GM03348 (cell line): ENCODE measurements at regions not wholly inside any gene's neighbourhood (a gene's known extent, or its start where the extent isn't known, plus 50 kb on each side); places are given as distances from the start of the nearest gene placed in this dataset.
"Not testable (repeated sequence)": the region's sequence is repeated elsewhere in the genome, so short reads cannot be mapped to it uniquely, and the experiment has no call there.

Experiments used
- DNase-seq: peaks from one replicate; pipeline ENCODE4 v3.0.0; 2012; ENCODE audit warnings: low spot score

GRCh38 chr6:57860481-57861315 lies 543.3 kb downstream of the PRIM2 start:
- not testable (repeated sequence) for DNase-seq

GRCh38 chr6:57870083-57870482 lies 552.7 kb downstream of the PRIM2 start:
- DNase-seq = not testable (repeated sequence)

- DNase-seq = not testable (repeated sequence)
These were observed 556.0 kb downstream of the PRIM2 start for GRCh38 chr6:57873424-57873823.

DNA sequence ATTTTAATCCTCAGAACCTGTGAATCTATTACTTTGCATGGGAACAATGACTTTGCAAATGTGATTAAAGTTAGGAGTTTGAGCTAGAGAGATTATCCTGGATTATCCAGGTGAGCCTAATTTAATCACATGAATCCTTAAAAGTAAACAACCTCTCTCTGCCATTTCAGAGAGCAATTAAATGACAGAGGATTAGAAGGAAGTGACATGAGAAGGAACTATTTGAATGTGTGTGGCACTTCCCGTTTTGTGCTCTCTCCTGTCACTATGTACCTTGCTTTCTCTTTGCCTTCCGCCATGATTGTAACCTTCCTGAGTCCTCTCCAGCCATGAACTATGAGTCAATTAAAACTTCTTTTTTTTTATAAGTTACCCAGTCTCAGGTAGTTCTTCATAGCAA lies 559.2 kb downstream of the PRIM2 start:
- not testable (repeated sequence) for DNase-seq

DNA sequence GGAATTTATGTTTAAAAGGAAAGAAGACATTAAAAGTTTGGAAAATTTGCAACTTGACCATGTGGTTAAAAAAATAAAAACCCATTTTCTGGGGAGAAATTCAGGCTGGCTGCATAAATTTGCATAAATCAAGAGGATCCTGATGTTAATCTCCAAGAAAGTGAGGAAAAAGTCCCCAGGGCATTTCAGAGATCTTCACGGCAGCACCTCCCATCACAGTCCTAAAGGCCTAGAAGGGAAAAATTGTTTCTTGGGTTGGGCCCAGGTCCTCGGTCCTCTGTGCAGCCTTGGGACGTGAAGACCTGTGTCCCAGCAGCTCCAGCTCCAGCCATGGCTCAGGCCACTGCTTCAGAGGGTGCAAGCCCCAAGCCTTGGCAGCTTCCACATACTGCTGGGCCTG lies 560.3 kb downstream of the PRIM2 start:
- not testable (repeated sequence) for DNase-seq

DNA sequence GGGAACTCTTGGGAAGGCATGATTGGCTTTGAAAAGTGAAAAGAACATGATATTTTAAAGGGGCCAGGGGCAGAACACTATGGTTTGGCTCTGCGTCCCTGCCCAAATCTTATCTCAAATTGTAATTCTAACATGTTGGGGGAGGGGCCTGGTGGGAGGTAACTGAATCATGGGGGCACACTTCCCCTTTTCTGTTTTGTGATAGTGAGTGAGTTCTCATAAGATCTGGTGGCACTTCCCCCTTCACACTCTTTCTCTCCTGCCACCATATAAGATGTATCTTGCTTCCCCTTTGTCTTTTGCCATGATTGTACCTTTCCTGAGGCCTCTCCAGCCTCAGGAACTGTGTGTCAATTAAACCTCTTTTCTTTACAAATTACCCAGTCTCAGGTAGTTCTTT lies 561.4 kb downstream of the PRIM2 start:
- not testable (repeated sequence) for DNase-seq

- not testable (repeated sequence) for DNase-seq
These were observed 581.4 kb downstream of the PRIM2 start for GRCh38 chr6:57898850-57899249.

- DNase-seq = not testable (repeated sequence)
These were observed 583.4 kb downstream of the PRIM2 start for GRCh38 chr6:57900687-57901399.

DNA sequence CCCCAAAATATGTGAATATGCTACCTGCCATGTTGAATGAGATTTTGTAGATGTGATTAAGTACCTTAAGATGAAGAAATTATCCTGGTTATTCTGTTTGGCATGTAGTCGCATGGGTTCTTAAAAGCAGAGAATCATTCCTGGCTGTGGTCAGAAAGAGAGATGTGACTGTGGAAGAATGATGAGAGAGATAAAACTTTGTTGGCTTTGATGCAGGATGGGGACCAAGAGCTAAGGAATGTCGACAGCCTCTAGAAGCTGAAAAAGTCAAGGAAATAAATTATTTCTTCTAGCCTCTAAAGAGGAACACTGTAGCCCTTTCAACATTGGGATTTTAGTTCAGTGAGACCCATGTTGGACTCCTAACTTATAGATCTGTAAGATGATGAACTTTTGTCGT lies 584.0 kb downstream of the PRIM2 start:
- DNase-seq = not testable (repeated sequence)

GRCh38 chr6:57904356-57904755 lies 586.9 kb downstream of the PRIM2 start:
- not testable (repeated sequence) for DNase-seq

DNA sequence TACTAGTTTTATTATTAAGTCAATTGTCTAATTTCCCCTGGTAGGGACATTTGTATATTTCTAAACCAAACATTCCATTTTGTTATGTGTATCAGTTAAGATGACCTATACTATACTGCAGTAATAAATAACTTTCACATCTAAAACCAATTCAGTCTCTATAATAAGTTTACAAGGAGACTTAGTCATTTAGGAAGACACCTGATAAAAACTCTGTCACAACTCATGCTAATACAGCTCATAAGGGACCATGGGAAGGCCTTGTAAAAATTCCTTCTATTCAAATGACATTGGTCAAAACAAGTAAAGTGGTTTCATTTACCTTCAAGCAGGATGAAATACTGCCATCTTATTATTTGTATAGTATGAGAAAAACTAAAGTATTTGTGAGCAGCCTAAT lies 597.9 kb downstream of the PRIM2 start:
- DNase-seq = not testable (repeated sequence)

GRCh38 chr6:57942966-57943365 lies 625.5 kb downstream of the PRIM2 start:
- DNase-seq = not testable (repeated sequence)

DNA sequence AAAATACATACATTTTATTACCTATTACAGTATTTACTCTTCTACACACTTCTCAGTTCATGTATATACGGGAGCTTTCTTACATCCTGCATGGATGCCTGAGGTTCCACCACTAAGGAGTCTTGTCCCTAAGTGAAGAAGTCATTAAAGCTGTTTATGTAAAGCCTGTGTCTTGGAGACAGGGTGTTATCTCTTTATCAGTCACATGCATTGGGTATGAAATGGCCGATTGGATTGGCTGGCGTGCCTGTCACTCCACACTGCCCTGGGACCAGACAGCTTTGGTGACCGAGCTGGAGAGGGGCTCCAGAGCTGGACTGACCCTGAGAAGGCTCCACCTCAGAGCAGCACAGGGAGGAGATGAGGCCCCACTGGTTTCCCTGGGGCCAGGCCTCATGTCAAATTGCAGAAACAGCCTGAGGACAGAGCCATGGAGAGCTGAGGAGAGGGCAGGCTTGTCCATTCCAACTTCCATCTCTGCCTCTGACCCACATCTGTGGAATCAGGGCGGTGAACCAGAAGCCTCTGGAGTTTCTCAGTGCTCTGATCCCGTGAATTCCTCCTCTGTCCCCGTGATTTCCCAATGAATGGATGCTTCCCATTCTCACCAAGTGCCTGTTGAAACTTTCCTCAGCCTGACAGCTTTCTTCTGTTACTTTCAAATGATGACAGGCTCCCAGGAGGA lies 628.8 kb downstream of the PRIM2 start:
- DNase-seq = not testable (repeated sequence)

DNA sequence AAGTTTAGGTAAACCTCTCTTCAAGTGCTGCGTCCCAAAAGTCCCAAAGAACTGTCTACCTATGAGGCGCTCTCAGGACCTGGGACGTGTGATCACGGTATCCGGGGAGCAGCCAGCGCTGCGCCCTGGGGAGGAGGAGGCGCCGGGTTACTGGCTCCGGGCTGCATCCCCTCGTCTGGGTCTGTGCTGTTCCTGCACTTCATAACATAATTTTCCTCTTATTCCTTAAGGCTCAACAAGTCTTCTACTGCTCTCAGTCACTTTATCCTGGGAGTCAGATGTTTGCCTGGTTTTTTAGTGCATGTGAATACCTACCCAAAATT lies 629.3 kb downstream of the PRIM2 start:
- DNase-seq = not testable (repeated sequence)

DNA sequence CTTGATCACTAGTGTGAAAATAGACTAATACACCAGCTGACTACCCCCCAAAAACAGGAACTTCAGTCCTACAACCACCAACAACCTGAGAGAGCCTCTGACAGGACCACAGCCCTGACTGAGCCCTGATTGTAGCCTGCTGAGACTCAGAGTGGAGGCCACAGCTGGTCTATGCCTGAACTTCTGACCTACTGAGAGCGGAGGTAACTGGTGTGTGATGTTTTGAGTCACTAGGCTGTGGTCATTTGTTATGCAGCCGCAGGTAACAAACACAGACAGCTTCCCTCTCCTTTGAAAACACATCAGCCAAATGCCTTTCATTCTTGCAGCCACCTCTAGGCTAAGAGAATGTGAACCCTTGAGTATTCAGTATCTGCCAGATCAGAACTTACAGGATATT lies 631.1 kb downstream of the PRIM2 start:
- DNase-seq = not testable (repeated sequence)

- DNase-seq = not testable (repeated sequence)
These were observed 633.0 kb downstream of the PRIM2 start for GRCh38 chr6:57950430-57950829.

- DNase-seq = peak; percentile 4
These were observed 649.3 kb downstream of the PRIM2 start for GRCh38 chr6:57966757-57967156.

- DNase-seq = not testable (repeated sequence)
These were observed 654.5 kb downstream of the PRIM2 start for GRCh38 chr6:57971956-57972355.

- DNase-seq = no peak
These were observed 657.2 kb downstream of the PRIM2 start for GRCh38 chr6:57974653-57975052.

DNA sequence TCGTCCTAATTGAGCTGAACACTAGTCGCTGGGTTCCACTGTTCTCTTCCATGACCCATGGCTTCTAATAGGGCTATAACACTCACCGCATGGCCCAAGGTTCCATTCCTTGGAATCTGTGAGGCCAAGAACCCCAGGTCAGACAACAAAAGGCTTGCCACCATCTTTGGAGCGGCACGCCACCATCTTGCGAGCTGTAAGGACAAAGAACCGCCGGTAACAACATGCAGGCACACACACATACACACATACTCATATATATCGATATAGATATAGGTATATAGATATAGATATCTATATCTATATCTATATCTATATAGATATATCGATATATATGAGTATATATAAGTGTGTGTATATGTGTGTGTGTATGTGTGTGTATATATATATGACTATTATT lies 657.7 kb downstream of the PRIM2 start:
- DNase-seq = not testable (repeated sequence)

- not testable (repeated sequence) for DNase-seq
These were observed 658.9 kb downstream of the PRIM2 start for GRCh38 chr6:57976371-57976770.

DNA sequence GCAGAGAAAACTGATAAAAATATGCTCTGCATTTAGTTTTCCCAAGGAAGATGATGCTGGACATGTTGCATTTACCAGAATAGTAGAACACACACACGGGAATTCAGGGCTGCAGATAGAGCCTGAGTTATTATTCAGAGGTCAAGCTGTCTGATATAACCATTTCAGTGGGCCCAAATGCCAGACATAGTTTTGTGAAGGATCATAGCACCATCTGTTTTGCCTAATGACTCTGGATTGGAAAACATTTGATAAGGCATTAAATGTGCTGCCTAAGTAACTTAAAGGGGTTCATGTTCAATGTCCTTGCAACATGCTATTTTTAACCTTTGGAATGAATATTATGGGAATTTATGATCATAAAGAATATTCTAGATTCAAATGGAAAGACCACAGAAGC lies 666.2 kb downstream of the PRIM2 start:
- peak; percentile 9 for DNase-seq

- DNase-seq = not testable (repeated sequence)
These were observed 667.1 kb downstream of the PRIM2 start for GRCh38 chr6:57984575-57984974.
